HepG2 (cell line): ENCODE measurements at regions not wholly inside any gene's neighbourhood (a gene's known extent, or its start where the extent isn't known, plus 50 kb on each side); places are given as distances from the start of the nearest gene placed in this dataset.

Experiments used
- ATAC-seq: fragments of 200-7000 bp; cut with Tn5 transposase; 3 replicates; pipeline ENCODE4 v1.9.1; 2020; ENCODE audit warnings: mild to moderate bottlenecking, moderate library complexity
- BruUV-seq: library from RNA; stranded (reverse); fragments of 400-500 nt; replicated peaks from 2 replicates; lab custom pipeline; 2021; lab: Mats Ljungman, UMichigan
- CTCF ChIA-PET: fragments of 300-600 bp; formaldehyde crosslinking; extraction: SDS; loops from one replicate; lab custom pipeline; 2021; ENCODE audit warnings: low total read pairs, inconsistent platforms, low intra/inter-chr PET ratio; lab: Yijun Ruan, JAX
- POLR2A ChIA-PET: fragments of 350-600 bp; sonication (Branson Sonifier 250); formaldehyde crosslinking; loops from one replicate; lab custom pipeline; 2020; ENCODE audit warnings: antibody characterized with exemption, inconsistent platforms; lab: Yijun Ruan, JAX
- DNase-seq: peaks from one replicate; pipeline ENCODE4 v3.0.0-alpha.2; 2015; ENCODE audit warnings: low spot score
- FAIRE-seq: peaks from 3 replicates; lab custom pipeline; 2011; peaks lifted over from hg19 to GRCh38; lab: Jason Lieb, UNC
- H2AFZ ChIP-seq: one replicate; pipeline ENCODE4 v1.6.1; 2011; ENCODE audit warnings: low read length, inconsistent platforms
- H3K27ac ChIP-seq: fragments of 300-600 bp; 3 replicates; pipeline ENCODE4 v1.8.0; 2011; ENCODE audit warnings: mixed run types, mild to moderate bottlenecking, mixed read lengths, low read length, inconsistent platforms; ENCODE audit not compliant: insufficient read depth; ENCODE audit errors: extremely low read length
- H3K27me3 ChIP-seq, 2 experiments: fragments of 200-600 bp in 1 of 2; 2 replicates in 1 of 2; 3 replicates in 1 of 2; pipeline versions ENCODE4 v1.6.0 to v1.8.0; 2011; ENCODE audit warnings: low read length in 2 of 2, mild to moderate bottlenecking in 2 of 2, moderate library complexity in 2 of 2, inconsistent platforms in 1 of 2; ENCODE audit not compliant: insufficient read depth in 2 of 2, control insufficient read depth in 1 of 2
- H3K36me3 ChIP-seq, 2 experiments: fragments of 200-600 bp in 1 of 2; replicated peaks in 1 of 2; 2 replicates in 1 of 2; 3 replicates in 1 of 2; pipeline versions ENCODE4 v1.5.1 to v1.8.0; 2011; ENCODE audit warnings: low read length in 2 of 2, inconsistent platforms in 1 of 2; ENCODE audit not compliant: insufficient read depth in 2 of 2, control insufficient read depth in 1 of 2
- H3K4me1 ChIP-seq: 2 replicates; pipeline ENCODE4 v1.5.1; 2012; ENCODE audit warnings: low read length, inconsistent platforms; ENCODE audit not compliant: insufficient read depth
- H3K4me2 ChIP-seq: 2 replicates; pipeline ENCODE4 v1.6.0; 2011; ENCODE audit warnings: low read depth, low read length, inconsistent platforms
- H3K4me3 ChIP-seq, 3 experiments: fragments of 200-600 bp in 1 of 3; sonication (generic), shearing (Covaris generic) in 1 of 3; replicated peaks in 1 of 3; 2 replicates each; pipeline ENCODE4 v1.5.1; 2011 to 2016; ENCODE audit warnings: low read length in 3 of 3, inconsistent platforms in 2 of 3, low read depth in 2 of 3, mild to moderate bottlenecking in 2 of 3, control low read depth in 1 of 3, mixed read lengths in 1 of 3; ENCODE audit not compliant: insufficient read depth in 1 of 3
- H3K79me2 ChIP-seq: one replicate; pipeline ENCODE4 v1.6.1; 2011; ENCODE audit warnings: low read length, inconsistent platforms; ENCODE audit not compliant: insufficient read depth
- H3K9ac ChIP-seq: 2 replicates; pipeline ENCODE4 v1.6.0; 2011; ENCODE audit warnings: mild to moderate bottlenecking, low read depth, low read length, inconsistent platforms; ENCODE audit not compliant: insufficient read depth
- H3K9me3 ChIP-seq: 2 replicates; pipeline ENCODE4 v1.5.1; 2012; ENCODE audit warnings: mild to moderate bottlenecking, low read length
- H4K20me1 ChIP-seq: 2 replicates; pipeline ENCODE4 v1.6.0; 2011; ENCODE audit warnings: inconsistent platforms, mild to moderate bottlenecking, low read length, moderate library complexity; ENCODE audit not compliant: insufficient read depth
- GMEB2 ChIP-seq: IDR thresholded peaks from 2 replicates; pipeline ENCODE4 v1.6.1; 2016; ENCODE audit warnings: missing biosample characterization, missing genetic modification reagents, low read depth
- HIC2 ChIP-seq: sonication (generic); formaldehyde crosslinking; IDR thresholded peaks from 2 replicates; pipeline ENCODE4 v1.9.0; 2022; ENCODE audit warnings: low read depth, missing genetic modification reagents
- IRF2 ChIP-seq: IDR thresholded peaks from 2 replicates; pipeline ENCODE4 v1.6.1; 2018; ENCODE audit warnings: missing genetic modification reagents, missing compliant biosample characterization
- LBX2 ChIP-seq: sonication (generic); formaldehyde crosslinking; IDR thresholded peaks from 2 replicates; pipeline ENCODE4 v1.5.0; 2020; ENCODE audit warnings: missing genetic modification reagents, mild to moderate bottlenecking, borderline replicate concordance
- MXD3 ChIP-seq: IDR thresholded peaks from 2 replicates; pipeline ENCODE4 v1.6.1; 2016; ENCODE audit warnings: mild to moderate bottlenecking, missing biosample characterization, missing genetic modification reagents
- TBX2 ChIP-seq: sonication (generic); formaldehyde crosslinking; IDR thresholded peaks from 2 replicates; pipeline ENCODE4 v1.5.0; 2020; ENCODE audit warnings: missing genetic modification reagents, mild to moderate bottlenecking, borderline replicate concordance
- ZC3H13 ChIP-seq: sonication (generic); formaldehyde crosslinking; IDR thresholded peaks from 2 replicates; pipeline ENCODE4 v1.8.1; 2023; ENCODE audit warnings: mild to moderate bottlenecking, missing genetic modification reagents, moderate library complexity
- ZFX ChIP-seq: sonication (generic); formaldehyde crosslinking; IDR thresholded peaks from 2 replicates; pipeline ENCODE4 v1.4.0; 2020; ENCODE audit warnings: mild to moderate bottlenecking, low read depth, missing genetic modification reagents, moderate library complexity
- ZNF256 ChIP-seq: sonication (generic); formaldehyde crosslinking; conservative IDR thresholded peaks from 2 replicates; pipeline ENCODE4 v1.4.0; 2020; ENCODE audit warnings: missing genetic modification reagents
- ZNF501 ChIP-seq: sonication (generic); formaldehyde crosslinking; IDR thresholded peaks from 2 replicates; pipeline ENCODE4 v1.5.1; 2020; ENCODE audit warnings: mild to moderate bottlenecking, moderate library complexity, missing genetic modification reagents
- ZNF672 ChIP-seq: sonication (generic); formaldehyde crosslinking; IDR thresholded peaks from 2 replicates; pipeline ENCODE4 v1.8.1; 2022; ENCODE audit warnings: missing genetic modification reagents
- WGBS: methylation state at CpG from one replicate; pipeline ENCODE4 v1.1.6; 2017; ENCODE audit warnings: low lambda C conversion rate; 5-methylcytosine and 5-hydroxymethylcytosine counted together
- in situ Hi-C: cut with HindIII; loops from 2 replicates; pipeline ENCODE4 v1.10.0; 2017; ENCODE audit warnings: low pct_unique_long_range_greater_than_20kb; ENCODE audit not compliant: extremely low pct_ligation_motif_present
- intact Hi-C: fragments of 100-400 bp; cut with micrococcal nuclease; formaldehyde crosslinking; loops from one replicate; pipeline ENCODE4 v1.10.0; 2022; ENCODE audit not compliant: unreplicated experiment
- TF ChIP-seq, protein P1 (sequence below), 2 experiments: IDR thresholded peaks; 2 replicates each; pipeline ENCODE4 v1.6.1; 2011 to 2012; ENCODE audit warnings: low read length in 2 of 2, borderline replicate concordance in 1 of 2, low read depth in 1 of 2, mild to moderate bottlenecking in 1 of 2, moderate library complexity in 1 of 2
- TF ChIP-seq, protein P2 (sequence below): sonication (generic); formaldehyde crosslinking; IDR thresholded peaks from 2 replicates; pipeline ENCODE4 v1.8.1; 2023; ENCODE audit warnings: missing genetic modification reagents, inconsistent platforms, borderline replicate concordance
- TF ChIP-seq, protein P3 (sequence below): IDR thresholded peaks from 2 replicates; pipeline ENCODE4 v1.6.1; 2012; ENCODE audit warnings: inconsistent platforms

DNA sequence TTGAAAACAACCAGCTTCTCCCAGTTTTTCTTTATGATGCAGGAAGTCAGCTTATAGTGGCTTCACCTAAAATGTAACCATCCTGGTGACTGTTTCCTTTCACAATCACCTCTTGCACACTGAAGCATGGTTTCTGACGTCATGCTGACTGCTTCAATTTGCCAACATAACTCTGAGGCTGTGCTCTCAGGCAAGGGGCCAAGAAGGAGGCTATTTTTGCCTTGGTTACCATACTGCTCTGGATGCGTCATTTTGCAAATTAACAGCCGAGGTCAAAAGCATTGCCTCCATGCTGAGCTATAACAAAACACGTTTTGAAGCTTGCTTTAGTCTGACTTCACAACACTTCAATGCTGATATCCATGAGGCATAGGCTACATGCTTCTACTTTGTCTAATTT lies 397.8 kb downstream of the METTL4 start (continued):
- TF ChIP-seq, protein P1, sequence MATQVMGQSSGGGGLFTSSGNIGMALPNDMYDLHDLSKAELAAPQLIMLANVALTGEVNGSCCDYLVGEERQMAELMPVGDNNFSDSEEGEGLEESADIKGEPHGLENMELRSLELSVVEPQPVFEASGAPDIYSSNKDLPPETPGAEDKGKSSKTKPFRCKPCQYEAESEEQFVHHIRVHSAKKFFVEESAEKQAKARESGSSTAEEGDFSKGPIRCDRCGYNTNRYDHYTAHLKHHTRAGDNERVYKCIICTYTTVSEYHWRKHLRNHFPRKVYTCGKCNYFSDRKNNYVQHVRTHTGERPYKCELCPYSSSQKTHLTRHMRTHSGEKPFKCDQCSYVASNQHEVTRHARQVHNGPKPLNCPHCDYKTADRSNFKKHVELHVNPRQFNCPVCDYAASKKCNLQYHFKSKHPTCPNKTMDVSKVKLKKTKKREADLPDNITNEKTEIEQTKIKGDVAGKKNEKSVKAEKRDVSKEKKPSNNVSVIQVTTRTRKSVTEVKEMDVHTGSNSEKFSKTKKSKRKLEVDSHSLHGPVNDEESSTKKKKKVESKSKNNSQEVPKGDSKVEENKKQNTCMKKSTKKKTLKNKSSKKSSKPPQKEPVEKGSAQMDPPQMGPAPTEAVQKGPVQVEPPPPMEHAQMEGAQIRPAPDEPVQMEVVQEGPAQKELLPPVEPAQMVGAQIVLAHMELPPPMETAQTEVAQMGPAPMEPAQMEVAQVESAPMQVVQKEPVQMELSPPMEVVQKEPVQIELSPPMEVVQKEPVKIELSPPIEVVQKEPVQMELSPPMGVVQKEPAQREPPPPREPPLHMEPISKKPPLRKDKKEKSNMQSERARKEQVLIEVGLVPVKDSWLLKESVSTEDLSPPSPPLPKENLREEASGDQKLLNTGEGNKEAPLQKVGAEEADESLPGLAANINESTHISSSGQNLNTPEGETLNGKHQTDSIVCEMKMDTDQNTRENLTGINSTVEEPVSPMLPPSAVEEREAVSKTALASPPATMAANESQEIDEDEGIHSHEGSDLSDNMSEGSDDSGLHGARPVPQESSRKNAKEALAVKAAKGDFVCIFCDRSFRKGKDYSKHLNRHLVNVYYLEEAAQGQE (IDR thresholded peaks at IDR 0.05; ENCODE audit: borderline replicate concordance in 1 of 2, low read depth in 1 of 2, low read length in 2 of 2) = no peak
- TF ChIP-seq ZC3H13 (CRISPR knock-in tag) = no peak
- TF ChIP-seq, protein P2, sequence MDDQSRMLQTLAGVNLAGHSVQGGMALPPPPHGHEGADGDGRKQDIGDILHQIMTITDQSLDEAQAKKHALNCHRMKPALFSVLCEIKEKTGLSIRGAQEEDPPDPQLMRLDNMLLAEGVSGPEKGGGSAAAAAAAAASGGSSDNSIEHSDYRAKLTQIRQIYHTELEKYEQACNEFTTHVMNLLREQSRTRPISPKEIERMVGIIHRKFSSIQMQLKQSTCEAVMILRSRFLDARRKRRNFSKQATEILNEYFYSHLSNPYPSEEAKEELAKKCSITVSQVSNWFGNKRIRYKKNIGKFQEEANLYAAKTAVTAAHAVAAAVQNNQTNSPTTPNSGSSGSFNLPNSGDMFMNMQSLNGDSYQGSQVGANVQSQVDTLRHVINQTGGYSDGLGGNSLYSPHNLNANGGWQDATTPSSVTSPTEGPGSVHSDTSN (CRISPR knock-in tag) = no peak
- no peak for TF ChIP-seq ZFX (CRISPR knock-in tag)
- TF ChIP-seq IRF2 (CRISPR knock-in tag) = no peak
- TF ChIP-seq ZNF672 (CRISPR knock-in tag) = no peak

DNA sequence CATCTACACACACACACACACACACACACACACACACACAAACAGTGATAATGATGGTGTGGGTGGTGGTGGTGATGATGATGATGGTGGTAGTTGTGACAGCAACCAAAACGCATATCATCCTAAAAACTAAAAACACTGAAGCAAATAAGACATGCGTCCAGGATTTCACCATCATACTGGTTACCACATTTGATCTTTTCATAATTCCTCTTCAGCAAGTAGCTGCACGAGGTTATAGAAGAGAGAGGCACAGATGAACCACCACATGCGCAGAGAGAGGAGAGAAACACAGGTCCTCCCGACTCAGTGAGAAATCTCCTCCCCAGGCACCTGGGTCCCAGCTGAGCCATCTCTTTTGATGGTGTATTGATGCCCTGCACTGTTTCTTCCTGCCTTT lies 393.3 kb downstream of the METTL4 start:
- H3K4me2 ChIP-seq = no peak overlapping the region
- H3K9me3 ChIP-seq = no peaks in the 10 kb centered on the region
- ChIA-PET POLR2A (no interaction called here), CTCF (no interaction called here)
- no peaks in the 10 kb centered on the region; a peak in 1 of 5 replicates for H3K27me3 ChIP-seq
- in situ Hi-C loops = no loop called here
- no peak overlapping the region for H3K4me3 ChIP-seq
- BruUV-seq = no TSS peak
- 48% methylated on average over 5 of the region's 5 CpGs for WGBS
- H3K36me3 ChIP-seq = no peaks in the 10 kb centered on the region
- peaks cover 20% of the 10 kb centered on the region for H3K4me1 ChIP-seq
- DNase-seq = no peak
- intact Hi-C loops = no loop called here
- no peak overlapping the region for H3K27ac ChIP-seq
- H4K20me1 ChIP-seq = no peaks in the 10 kb centered on the region
- H3K79me2 ChIP-seq = no peaks in the 10 kb centered on the region
- no peak for ATAC-seq
- no peak overlapping the region for H3K9ac ChIP-seq
- H2AFZ ChIP-seq = no peak overlapping the region
- FAIRE-seq = no peak
- TF ChIP-seq LBX2 = no peak
- TF ChIP-seq HIC2 = no peak
- TF ChIP-seq GMEB2 (CRISPR knock-in tag) = no peak
- TF ChIP-seq MXD3 (CRISPR knock-in tag) = no peak
- TF ChIP-seq, protein P3, sequence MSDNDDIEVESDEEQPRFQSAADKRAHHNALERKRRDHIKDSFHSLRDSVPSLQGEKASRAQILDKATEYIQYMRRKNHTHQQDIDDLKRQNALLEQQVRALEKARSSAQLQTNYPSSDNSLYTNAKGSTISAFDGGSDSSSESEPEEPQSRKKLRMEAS = no peak
- no peak for TF ChIP-seq ZNF256
- no peak for TF ChIP-seq TBX2 (CRISPR knock-in tag)
- no peak for TF ChIP-seq ZNF501 (CRISPR knock-in tag)
